ENCODE measurements at regions not wholly inside any gene's neighbourhood (a gene's known extent, or its start where the extent isn't known, plus 50 kb on each side); places are given as distances from the start of the nearest gene placed in this dataset.

DNA sequence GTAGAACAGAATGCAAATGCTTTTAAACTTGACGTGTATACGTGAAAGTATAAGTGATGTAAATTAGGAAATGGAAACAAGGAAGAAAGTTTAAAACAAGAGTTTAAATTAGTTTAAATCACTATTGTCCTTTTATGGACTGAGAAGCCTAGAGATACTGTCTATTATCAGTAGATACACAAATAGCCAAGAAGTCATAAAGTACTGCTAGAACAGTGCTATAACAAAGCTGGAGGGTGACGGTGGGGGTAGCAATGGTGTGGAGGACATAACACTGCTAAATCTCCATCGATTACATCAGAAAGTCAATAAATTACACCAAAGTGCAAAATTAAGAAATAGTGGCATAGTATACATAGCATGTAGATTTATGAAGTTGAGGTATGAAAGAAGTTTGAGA is 50.1 kb upstream of the CAV2 start:
- Histone ChIP-seq H2BK20ac (ENCODE audit: low read depth, low read length, poor library complexity, severe bottlenecking) (no peak overlapping the region), H3K23ac (ENCODE audit: insufficient read length, low read depth, low read length) (no peak overlapping the region), H2BK12ac (ENCODE audit: insufficient read length, low read depth, low read length) (no peak overlapping the region), H3K9ac (ENCODE audit: extremely low read depth, insufficient read length, low read length) (no peak overlapping the region), H3K23me2 (ENCODE audit: insufficient read length, low read depth, low read length, poor library complexity, severe bottlenecking) (no peaks in the 10 kb centered on the region), H3T11ph (ENCODE audit: low read length) (no peak overlapping the region), H4K5ac (ENCODE audit: insufficient read length, low read depth, low read length) (no peak overlapping the region), H3K4ac (ENCODE audit: low read depth, low read length) (no peak overlapping the region), H3K18ac (ENCODE audit: insufficient read length, low read depth, low read length) (no peak overlapping the region), H2AK5ac (ENCODE audit: insufficient read length, low read length) (no peak overlapping the region), H3K14ac (ENCODE audit: insufficient read depth, low read length) (no peak overlapping the region), H3K56ac (ENCODE audit: insufficient read length, low read depth, low read length) (no peak overlapping the region), H2BK120ac (ENCODE audit: low read depth, low read length, poor library complexity, severe bottlenecking) (no peak overlapping the region), H2AFZ (ENCODE audit: low read length) (no peak overlapping the region), H4K20me1 (ENCODE audit: control insufficient read depth, insufficient read depth, insufficient read length) (no peaks in the 10 kb centered on the region), H2BK5ac (ENCODE audit: insufficient read length, low read length) (no peak overlapping the region), H3K27ac (ENCODE audit: insufficient read length, low read depth, low read length) (no peak overlapping the region), H3K4me1 (ENCODE audit: insufficient read depth, low read length) (no peaks in the 10 kb centered on the region), H4K8ac (replicated peaks; ENCODE audit: insufficient read length, low read depth, low read length) (no peak overlapping the region), H2BK15ac (ENCODE audit: low read depth, low read length) (no peak overlapping the region), H3K79me1 (ENCODE audit: insufficient read depth, low read depth, low read length, poor library complexity, severe bottlenecking) (no peaks in the 10 kb centered on the region), H3K4me2 (ENCODE audit: insufficient read depth, insufficient read length, low read length) (no peak overlapping the region), H3K9me3 (ENCODE audit: control insufficient read depth, low read depth, low read length) (no peaks in the 10 kb centered on the region), H3K79me2 (ENCODE audit: insufficient read depth, low read length) (no peaks in the 10 kb centered on the region), H4K91ac (ENCODE audit: insufficient read length, low read depth, low read length) (no peak overlapping the region), H3K27me3 (ENCODE audit: insufficient read depth, low read length) (no peaks in the 10 kb centered on the region)
- 100% methylated on average over 2 of the region's 4 CpGs for WGBS (ENCODE audit: extremely low coverage, insufficient read length, low lambda C conversion rate)
- Mint-ChIP-seq H3K36me3 (ENCODE audit: insufficient read depth in 1 of 3, low read depth in 3 of 3) (no peaks in the 10 kb centered on the region), H3K9me3 (no peaks in the 10 kb centered on the region), H3K4me3 (no peak overlapping the region), H3K27me3 (ENCODE audit: low read depth) (no peaks in the 10 kb centered on the region), H3K4me1 (0 out of 4 replicates have a peak, but pooled peaks cover 0 to 4% of the 10 kb centered on the region in 2 experiments), H3K27ac (no peak overlapping the region)
- no peak for DNase-seq
- TF ChIP-seq, protein P1, sequence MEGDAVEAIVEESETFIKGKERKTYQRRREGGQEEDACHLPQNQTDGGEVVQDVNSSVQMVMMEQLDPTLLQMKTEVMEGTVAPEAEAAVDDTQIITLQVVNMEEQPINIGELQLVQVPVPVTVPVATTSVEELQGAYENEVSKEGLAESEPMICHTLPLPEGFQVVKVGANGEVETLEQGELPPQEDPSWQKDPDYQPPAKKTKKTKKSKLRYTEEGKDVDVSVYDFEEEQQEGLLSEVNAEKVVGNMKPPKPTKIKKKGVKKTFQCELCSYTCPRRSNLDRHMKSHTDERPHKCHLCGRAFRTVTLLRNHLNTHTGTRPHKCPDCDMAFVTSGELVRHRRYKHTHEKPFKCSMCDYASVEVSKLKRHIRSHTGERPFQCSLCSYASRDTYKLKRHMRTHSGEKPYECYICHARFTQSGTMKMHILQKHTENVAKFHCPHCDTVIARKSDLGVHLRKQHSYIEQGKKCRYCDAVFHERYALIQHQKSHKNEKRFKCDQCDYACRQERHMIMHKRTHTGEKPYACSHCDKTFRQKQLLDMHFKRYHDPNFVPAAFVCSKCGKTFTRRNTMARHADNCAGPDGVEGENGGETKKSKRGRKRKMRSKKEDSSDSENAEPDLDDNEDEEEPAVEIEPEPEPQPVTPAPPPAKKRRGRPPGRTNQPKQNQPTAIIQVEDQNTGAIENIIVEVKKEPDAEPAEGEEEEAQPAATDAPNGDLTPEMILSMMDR (conservative IDR thresholded peaks at IDR 0.05), result no peak

Measured in H9 (cell line).